ENCODE measurements at regions not wholly inside any gene's neighbourhood (a gene's known extent, or its start where the extent isn't known, plus 50 kb on each side); places are given as distances from the start of the nearest gene placed in this dataset.

DNA sequence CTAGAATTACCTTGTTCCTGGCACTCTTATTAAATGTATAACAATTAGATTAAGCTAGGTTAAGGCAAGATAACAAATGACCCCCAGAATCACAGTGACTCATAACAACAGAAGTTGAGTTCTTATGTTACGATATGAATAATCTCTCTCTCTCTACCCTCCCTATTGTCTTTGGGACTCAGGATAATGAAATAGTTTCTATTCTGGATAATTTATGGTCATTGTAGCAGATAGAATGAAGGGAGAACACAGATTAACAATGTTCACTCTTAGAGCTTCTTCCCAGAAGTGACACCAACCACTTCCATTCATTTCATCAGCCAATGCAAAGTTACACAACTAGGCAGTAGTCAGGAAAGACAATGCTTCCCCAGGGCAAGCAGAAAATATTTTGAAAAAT, 334.5 kb downstream of the C11orf87 start:
- no peak for DNase-seq

DNA sequence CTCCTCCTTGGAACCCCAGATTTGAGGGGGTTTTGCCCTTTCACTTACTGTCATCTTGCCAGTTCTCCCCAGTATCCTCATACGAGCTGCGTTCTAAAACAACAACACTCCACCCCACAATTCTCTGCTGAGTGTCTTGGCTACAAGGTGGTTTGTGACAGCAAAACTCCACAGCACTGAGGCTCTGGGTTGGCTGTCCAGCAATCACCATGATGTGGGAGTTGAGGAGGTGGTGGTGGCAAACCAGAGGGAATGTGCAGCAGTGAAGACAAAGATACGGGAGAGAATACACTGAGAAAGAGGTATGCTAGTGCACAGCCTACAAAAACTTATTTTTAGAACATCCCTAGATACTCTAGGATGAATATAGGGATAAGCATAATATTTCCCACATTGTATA, 335.0 kb downstream of the C11orf87 start:
- no peak for DNase-seq

DNA sequence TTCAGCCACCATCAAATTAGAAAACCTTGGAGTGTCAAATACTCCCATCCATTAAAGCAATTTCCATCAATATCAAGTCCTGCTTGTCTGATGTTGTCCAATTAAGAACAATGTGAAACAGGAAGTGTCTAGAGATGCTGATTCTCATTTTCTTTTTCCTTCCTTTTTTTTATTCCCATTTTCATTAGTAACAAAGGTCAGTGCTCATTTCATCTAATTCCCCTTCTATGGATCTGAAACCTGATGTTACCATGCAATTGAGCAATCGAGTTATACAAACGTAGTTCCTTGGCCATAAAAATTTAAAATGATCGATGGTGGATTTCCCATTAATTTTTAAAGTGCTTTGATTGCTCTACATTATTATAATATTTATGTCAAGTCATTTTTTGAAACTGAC, 330.6 kb upstream of the ZC3H12C start:
- no peak for DNase-seq

DNA sequence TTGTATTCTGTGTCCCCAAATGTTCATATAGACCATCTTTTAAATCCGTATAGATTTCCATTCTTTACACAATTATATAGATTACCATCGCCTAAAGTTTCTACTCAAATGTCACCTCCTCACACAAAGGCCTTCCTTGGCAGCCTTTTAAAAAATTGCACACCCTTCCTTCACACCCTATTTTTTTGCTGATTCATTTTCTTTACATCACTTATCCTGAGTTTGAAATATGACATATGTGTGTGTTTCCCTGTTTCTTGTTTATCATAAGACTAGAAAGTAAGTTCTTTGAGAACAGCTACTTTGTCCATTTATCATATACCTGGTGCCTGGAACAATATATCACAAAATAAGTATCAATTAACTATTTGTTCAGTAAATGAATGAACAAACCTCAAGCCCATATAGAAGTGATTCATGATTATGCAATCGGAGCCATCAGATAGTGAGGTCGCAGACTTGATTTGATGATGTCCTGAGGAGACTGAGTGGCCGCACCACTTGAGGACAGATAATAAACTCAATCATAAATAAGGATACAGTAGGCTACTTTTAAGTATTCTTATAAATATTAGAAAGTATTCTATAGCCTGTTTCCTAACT, 327.4 kb upstream of the ZC3H12C start:
- no peak for DNase-seq

DNA sequence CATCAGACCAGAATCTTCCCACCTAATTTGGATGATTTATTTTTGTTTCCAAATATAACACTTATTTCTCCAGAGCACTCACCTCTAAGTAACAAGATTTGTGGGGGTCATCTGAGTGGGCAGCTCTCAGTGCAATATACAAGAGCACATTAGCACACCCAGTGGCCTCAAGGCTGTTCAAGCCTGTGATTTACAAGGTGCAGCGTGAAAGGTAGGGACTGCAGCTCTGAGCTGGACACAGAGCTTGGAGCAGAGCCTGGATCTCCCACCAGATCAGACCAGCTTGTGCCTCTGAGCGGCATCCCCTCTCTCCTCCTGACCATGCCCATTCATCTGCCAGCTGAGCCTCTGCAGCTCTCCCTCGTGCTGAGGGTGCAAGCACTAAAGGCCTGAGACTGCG, 323.3 kb upstream of the ZC3H12C start:
- DNase-seq, result no peak

DNA sequence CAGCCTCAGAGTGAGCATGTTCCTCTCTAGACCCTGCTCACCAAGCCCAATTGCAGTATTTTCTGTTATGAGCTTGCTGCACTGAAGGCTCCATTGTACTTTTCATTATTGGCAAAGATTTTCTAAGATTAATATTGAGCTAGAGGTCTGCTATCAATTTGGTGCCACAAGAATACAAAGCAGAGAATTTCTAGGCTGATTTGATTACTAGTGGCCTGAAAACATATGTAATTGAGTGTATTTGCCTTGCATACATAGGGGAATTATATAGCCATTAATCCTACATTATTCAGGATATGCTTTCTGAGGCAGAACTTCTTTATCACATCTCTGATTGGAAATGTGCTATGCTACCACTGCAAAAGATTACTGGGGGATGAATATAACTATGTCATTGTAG, 322.9 kb upstream of the ZC3H12C start:
- DNase-seq, result no peak

DNA sequence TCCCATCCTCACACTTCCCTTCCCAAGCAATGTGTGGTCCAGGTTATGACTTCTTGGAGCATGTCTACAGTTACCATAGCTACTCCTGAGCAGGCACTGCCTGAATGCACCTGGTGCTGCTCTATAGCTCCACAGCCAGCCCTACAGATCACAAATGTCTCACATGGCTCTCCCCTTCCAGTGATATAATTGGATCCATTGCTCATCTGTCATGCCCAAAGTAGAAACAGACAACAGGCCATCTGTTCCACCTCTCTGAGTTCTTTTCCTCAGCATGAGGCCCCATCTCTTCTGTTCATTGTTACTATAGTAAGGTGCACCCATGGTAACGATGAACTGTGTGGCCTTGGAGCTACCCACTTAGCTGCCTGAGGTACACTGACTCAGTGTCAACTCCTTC, 320.3 kb upstream of the ZC3H12C start:
- DNase-seq, result no peak

DNA sequence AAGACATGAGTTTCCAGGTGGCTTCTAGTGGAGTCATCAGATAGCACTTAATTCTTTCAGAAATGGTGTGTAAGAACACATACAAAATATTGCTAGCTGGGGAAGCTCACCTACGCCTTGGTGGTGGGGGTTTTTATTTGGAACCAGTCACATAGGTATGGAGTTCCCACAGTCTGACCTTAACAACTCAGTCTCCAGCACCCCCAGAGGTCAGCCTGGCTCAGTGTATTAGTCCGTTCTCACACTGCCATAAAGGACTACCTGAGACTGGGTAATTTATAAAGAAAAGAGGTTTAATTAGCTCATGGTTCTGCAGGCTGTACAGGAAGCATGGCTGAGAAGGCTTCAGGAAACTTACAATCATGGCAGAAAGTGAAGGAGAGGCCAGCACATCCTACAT, 317.5 kb upstream of the ZC3H12C start:
- DNase-seq, result no peak

DNA sequence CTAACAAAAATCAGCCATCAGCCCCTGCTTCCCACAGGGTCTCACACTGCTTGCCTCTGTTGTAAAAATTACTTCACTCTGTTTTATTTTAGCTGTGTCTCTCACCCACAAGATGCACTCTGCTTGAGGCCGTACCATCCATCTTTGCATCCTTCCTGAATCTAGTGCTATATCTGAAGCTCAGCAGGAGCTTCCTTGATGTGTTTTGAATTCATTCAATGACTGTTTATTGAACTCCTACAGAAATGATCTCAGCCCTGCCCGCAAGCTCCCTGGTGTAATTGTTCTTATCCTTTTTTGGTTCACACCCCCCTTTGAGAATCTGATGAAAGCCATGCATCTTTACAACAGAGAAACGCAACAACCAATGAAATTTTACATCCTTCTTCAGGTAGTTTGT, 310.2 kb upstream of the ZC3H12C start:
- DNase-seq, result no peak

DNA sequence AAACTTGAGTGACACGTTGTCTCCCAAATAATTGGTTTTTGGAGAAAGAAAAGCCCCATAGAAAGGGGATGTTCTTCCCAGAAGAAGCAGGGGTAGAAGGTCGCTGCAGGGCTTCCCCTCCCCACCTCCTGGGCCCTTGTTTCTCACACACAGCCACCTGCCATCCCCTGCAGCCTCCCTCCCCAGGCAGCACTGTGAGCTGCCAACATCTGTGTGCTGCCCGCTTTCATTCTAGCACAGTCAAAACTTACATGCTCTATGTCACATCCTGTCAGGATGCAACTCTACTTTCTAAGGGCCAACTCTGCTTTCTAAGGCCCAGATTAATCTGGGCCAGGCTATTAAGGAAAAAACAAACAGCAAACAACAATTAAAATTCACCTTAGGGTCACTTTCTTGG, 309.4 kb upstream of the ZC3H12C start:
- DNase-seq, result no peak

DNA sequence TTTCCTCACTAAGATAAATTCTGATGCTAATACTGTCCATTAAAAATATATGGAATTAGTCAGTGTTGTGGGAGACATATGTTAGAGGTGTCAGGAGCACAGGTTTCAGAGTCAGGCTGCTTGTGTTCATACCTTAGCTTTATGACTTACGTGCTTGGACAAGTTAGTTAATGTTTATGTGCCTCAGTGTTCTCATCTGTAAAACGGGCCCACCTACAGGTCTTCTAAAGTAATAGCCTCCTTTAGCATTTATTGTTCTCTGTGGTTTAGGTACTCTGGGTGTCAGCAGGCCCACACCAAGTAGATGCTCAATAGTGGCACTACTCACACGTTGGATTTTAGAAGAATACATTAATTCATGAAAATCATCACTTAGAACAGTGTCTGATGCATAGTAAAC, 308.7 kb upstream of the ZC3H12C start:
- no peak for DNase-seq

DNA sequence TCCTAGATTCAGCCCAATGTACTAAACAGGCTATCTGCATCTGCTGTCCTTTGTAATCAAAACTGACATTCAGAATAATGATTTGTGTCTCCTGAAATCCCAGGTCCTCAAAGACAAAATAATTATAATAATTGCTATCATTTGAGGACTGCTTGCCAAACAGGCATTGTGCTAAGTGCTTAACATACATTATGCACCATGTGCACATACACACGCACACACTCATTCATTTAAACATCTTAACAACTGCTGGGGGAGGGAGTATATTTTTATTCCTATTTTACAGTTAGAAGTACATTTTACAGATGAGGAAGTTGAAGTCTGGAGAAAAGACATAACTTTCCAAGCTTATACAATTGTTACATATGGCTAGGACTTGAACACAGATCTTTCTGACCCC, 308.0 kb upstream of the ZC3H12C start:
- no peak for DNase-seq

DNA sequence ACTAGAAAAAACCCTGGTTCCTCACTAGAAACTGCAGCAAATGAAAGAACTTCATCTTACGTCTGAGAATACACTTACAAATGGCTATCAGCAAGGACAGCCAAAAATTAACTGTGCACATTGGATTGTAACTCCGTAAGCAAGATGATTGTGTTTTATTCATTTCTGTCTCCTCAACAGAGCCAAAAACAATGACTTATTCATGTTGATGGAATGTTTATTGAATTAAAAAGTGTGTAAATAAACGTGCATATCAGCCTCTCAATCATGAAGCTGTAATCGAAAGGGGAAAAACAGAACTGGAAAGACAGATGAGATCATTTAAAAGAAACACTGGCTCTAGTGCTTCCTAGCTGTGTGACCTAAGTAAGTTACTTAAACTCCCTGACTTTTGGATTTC, 307.5 kb upstream of the ZC3H12C start:
- no peak for DNase-seq

DNA sequence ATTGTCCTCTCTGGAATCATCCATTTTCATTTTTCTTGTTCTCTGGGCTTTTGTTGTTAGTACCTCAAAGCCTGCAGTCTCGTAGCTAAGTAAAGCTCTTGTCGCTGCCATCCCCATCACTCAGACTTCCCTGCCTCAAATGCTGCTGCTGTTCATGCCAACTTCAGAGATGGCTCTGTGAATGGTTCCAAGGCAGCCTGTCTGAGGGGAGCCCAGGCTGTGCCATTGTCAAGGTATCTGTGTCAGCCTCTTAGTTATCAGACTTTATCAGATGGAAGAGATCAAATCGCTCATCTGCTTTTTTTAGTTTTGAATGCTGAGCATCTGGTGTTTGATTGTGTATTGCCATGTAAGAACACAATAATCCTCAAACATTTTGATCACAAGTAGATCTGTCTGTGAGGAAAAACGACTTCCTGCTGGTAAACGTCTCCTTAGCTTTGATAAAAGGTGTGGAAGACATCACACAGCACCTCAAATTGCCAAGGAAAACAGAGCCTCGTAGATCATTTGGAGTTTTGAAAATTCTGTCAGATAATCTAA, 304.2 kb upstream of the ZC3H12C start:
- no peak for DNase-seq

DNA sequence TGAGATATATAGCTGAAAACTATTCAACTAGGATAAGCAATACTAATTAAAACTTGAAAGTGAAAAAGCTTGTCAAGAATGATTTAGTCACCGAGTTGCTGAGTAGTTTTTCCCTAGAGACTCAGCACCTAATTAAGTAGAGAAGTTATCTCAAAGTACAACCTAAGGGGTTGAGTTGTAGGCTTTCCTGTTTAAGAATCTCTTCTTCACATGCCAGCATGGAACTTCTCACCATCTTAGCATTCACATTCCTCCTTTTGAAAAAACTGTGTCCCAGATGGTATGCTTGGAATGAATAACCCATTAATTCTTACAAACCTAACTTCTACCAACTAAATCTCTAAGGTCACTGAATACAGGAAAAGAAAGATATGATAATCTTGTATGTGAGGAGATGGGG, 303.3 kb upstream of the ZC3H12C start:
- no peak for DNase-seq

DNA sequence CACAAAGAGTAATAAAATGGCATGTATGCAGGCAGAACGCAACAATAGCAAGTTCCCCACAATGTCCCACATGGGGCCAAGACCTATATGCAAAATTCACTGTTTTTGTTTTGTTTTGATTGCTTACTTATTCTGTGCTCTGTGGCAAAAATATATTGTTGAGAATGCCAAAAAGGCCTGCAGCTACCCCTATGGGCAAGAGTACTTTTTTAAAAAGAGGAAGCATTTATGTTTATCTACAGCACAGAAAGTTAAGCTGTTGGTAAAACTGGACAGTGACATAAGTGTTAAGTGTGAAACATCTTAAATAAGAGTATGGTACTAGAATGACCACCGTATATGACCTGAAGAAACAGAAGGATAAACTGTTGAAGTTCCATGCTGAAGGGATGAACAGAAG, 301.9 kb upstream of the ZC3H12C start:
- no peak for DNase-seq

DNA sequence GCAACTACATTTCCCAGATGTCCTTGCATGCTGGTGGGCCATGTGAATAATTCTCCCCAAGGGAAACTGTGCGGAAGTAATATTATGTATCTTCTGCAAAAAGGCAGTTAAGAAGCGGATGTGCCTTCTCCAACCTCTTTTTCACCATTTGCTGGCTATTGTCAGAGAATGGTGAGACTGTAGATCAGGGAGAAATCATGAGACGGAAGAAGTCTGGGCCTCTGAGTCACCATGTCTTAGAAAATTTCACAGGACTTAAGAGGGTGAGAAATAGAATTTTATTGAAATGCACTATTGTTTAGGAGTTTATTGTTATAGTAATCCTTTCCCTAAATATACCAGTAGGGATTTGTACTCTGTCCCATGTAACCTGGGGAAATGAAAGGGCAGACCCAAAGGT, 298.7 kb upstream of the ZC3H12C start:
- no peak for DNase-seq

DNA sequence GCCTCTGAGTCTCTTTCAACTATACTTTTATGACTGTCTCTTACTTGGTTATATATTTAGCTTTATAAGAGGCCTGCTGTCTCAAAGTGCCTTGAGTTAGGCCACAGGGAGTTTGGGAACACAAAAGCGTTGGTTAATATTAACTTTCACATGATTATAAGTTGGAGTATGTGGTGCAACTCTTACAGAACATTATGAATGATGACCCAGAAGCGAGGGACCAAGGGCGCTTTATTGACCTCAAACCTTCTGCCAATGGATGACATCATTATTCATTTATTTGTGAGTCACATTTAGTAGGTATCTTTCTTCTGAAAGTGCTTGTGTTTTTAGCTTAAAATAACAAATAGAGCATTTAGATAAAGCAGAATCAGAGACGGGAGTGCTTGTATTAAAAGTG, 298.0 kb upstream of the ZC3H12C start:
- no peak for DNase-seq

DNA sequence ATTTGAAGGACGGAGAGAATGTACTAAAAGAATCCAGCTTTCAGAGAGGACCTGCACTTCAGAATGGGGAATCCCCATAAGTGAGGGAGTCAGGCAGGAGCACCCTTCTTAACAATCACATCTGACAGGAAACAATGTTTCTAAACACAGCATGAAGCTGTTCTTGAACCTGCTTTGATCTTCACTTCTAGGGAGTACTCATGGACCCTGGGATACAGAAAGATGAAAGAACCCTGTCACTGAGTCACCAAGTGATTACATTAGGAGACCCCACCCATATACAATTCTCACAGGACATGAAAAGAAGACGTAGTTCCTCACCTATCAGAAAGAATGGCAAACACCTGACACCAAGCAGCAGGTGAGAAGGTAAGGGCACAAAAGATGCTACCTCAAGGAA, 296.9 kb upstream of the ZC3H12C start:
- DNase-seq, result no peak

DNA sequence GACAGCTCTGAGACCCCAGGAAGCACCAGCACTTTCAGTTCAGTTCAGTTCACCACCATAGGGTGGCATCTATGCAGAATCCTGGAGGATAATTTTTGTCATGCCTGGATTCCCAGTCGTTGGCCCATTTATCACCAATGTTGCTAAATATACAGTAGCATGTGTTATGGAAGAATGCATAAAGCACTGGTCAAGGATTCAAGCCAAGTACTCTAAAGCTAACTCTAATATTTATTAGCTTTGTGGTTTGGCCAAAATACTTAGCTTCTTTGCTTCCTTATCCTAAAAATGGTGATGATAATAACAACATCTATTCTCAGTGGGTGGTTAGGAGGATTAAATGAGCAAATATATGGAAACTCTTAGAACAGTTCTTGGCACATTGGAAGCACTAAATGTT, 294.7 kb upstream of the ZC3H12C start:
- DNase-seq, result no peak

DNA sequence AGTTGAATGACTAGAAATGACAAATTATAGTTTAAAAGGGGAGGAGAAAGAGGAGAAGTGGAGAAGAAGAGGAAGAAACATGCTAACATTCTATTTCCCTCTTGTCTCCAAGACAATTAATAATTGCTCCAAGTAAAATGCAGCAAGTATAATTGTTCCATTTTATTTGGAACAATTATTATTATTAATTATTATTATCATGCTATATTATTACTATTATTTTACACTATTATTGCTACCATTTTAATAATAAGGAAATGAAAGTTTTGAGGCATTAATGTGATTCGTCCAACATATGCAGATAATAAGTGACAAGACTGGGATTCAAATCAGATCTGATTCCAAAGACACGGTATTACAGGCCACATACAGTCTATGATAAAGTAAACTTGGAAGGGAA, 293.6 kb upstream of the ZC3H12C start:
- DNase-seq, result no peak

DNA sequence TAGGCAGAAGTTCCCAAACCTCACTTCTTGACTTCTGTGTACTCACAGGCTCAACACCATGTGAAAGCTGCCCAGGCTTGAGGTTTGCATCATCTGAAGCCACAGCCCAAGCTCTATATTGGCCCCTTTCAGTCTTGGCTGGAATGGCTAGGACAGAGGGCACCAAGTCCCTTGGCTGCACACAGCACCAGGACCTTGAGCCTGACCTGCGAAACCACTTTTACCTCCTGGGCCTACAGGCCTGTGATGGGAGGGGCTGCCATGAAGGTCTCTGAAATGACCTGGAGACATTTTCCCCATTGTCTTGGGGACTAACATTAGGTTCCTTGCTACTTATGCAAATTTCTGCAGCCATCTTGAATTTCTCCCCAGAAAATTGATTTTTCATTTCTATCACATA, 288.3 kb upstream of the ZC3H12C start:
- no peak for DNase-seq

DNA sequence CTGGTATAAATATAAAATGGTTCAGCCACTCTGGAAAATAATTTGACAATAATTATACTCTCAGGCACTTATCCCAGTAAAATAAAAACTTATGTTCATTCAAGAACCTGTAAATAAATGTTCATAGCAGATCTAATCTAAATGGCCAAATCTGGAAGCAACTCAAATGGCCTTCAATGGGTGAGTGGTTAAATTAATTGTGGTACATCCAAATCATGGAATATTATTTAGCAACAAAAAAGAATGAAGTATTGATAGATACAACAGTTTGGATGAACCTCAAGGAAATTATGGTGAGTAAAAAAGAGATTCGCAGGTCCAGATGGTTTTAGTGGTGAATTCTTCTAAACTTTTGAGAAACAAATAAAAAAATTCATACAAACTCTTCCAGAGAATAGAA, 287.0 kb upstream of the ZC3H12C start:
- DNase-seq, result no peak

DNA sequence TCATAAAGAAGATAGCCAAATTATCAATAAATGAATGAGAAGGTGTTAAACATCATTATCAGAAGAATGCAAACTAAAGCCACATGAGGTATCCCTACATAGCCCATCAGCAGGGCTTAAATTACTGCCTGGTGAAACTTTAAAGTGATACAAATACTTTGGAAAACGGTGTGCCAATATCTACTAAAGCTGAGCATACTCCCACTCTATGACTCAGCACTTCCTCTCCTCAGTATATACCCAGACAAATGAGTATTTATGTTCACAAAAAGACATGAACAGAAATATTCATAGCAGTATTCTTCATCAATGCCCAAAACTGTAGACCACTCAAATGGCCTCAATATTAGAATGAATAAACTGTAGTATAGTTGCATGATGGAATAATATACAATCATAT, 284.6 kb upstream of the ZC3H12C start:
- no peak for DNase-seq

DNA sequence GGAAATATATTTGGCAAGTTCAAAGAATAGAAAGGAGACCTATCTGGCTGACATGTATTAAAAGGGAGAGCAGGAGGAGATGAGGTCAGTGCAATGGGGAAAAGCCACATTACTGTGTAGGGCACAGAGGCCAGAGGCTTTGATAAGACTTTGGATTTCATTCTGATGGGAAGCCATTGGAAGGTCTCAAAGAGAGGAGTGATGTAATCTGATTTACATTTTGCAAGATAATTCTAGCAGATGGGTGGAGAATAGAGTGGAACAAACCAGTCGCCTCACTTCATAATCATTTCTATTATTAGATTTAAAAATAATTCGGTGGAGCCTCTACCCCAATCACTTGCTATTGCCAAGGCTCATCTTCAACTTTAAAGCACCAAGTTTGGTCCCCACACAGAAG, 278.4 kb upstream of the ZC3H12C start:
- no peak for DNase-seq
